ENCODE measurements at regions not wholly inside any gene's neighbourhood (a gene's known extent, or its start where the extent isn't known, plus 50 kb on each side); places are given as distances from the start of the nearest gene placed in this dataset.

DNA sequence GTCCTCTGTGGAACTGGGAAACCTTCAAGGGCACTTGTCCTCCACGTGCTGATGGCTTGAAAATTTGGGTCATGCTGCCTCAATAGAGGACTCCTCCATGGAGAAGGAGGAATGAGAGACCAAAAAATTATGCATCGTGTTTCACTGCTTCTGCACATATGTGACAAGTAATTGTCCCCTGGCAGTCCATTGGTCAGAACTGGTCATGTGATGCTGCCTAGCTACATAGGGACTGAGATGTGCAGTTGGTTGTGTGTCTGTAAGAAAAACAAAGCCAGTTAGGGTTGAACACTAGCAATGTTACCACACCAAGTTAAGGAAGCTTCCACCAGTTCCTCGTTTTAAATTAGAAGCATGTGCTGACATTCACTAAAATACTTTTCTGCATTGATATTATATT, 201.9 kb upstream of the ANKH start:
- no peak overlapping the region for H2AFZ ChIP-seq

DNA sequence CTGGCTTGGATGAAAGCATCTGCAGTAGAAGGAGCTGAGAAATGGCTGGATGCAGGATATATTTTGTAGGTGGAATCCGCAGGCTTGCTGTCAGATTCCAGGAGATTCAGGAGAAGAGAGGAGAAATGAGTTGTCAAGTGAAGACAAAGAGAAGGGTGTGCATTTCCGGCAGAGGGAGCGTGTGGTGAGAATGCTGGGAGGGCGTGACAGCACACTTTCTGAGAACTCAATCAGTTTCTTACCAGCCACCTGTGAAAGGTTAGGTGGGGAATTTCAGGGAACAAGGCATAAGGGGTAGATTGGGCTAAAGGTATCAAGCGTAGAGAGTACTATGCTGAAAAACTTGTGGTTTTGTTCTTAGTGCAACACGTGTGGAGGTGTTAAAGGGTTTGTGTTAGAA, 199.3 kb upstream of the ANKH start:
- no peak for TF ChIP-seq EZH2 (IDR thresholded peaks at IDR 0.05; ENCODE audit: borderline replicate concordance)
- no peak for TF ChIP-seq EZH2phosphoT487 (IDR thresholded peaks at IDR 0.05; ENCODE audit: low read depth, severe bottlenecking, unreplicated experiment)
- TF ChIP-seq, protein P1, sequence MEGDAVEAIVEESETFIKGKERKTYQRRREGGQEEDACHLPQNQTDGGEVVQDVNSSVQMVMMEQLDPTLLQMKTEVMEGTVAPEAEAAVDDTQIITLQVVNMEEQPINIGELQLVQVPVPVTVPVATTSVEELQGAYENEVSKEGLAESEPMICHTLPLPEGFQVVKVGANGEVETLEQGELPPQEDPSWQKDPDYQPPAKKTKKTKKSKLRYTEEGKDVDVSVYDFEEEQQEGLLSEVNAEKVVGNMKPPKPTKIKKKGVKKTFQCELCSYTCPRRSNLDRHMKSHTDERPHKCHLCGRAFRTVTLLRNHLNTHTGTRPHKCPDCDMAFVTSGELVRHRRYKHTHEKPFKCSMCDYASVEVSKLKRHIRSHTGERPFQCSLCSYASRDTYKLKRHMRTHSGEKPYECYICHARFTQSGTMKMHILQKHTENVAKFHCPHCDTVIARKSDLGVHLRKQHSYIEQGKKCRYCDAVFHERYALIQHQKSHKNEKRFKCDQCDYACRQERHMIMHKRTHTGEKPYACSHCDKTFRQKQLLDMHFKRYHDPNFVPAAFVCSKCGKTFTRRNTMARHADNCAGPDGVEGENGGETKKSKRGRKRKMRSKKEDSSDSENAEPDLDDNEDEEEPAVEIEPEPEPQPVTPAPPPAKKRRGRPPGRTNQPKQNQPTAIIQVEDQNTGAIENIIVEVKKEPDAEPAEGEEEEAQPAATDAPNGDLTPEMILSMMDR (IDR thresholded peaks at IDR 0.05; ENCODE audit: poor library complexity): no peak
- Histone ChIP-seq H3K4me2 (no peak overlapping the region), H3K9me2 (replicated peaks; ENCODE audit: insufficient read depth) (no peaks in the 10 kb centered on the region), H3K4me1 (ENCODE audit: insufficient read depth) (no peaks in the 10 kb centered on the region), H3K9me3 (ENCODE audit: low read depth) (no peaks in the 10 kb centered on the region), H3K4me3 (no peak overlapping the region), H4K20me1 (ENCODE audit: insufficient read depth, poor library complexity, severe bottlenecking) (no peaks in the 10 kb centered on the region), H2AFZ (no peak overlapping the region), H3K36me3 (replicated peaks; ENCODE audit: insufficient read depth, low read depth) (no peaks in the 10 kb centered on the region), H3K79me2 (no peaks in the 10 kb centered on the region), H3K27ac (no peak overlapping the region), H3K27me3 (no peaks in the 10 kb centered on the region)
- no peak for DNase-seq (ENCODE audit: low spot score)
- 88% methylated on average over 6 of the region's 6 CpGs for WGBS (ENCODE audit: low lambda C conversion rate, missing lambda C conversion rate)

More for the DNA sequence above, 201.9 kb upstream of the ANKH start:
- no peak overlapping the region for H3K4me2 ChIP-seq
- H3K9me3 ChIP-seq (ENCODE audit: low read depth): no peaks in the 10 kb centered on the region
- no peaks in the 10 kb centered on the region for H3K4me1 ChIP-seq (ENCODE audit: insufficient read depth)
- no peak overlapping the region for H3K27ac ChIP-seq
- no peaks in the 10 kb centered on the region for H3K9me2 ChIP-seq (replicated peaks; ENCODE audit: insufficient read depth)
- no peak for DNase-seq (ENCODE audit: low spot score)
- no peaks in the 10 kb centered on the region for H3K79me2 ChIP-seq
- H3K36me3 ChIP-seq (replicated peaks; ENCODE audit: insufficient read depth, low read depth): no peaks in the 10 kb centered on the region
- 87% methylated on average over 3 of the region's 3 CpGs for WGBS (ENCODE audit: low lambda C conversion rate, missing lambda C conversion rate)
- no peak overlapping the region for H3K4me3 ChIP-seq
- H4K20me1 ChIP-seq (ENCODE audit: insufficient read depth, poor library complexity, severe bottlenecking): no peaks in the 10 kb centered on the region
- TF ChIP-seq, protein P1 (IDR thresholded peaks at IDR 0.05; ENCODE audit: poor library complexity): no peak
- no peak for TF ChIP-seq EZH2 (IDR thresholded peaks at IDR 0.05; ENCODE audit: borderline replicate concordance)
- TF ChIP-seq EZH2phosphoT487 (IDR thresholded peaks at IDR 0.05; ENCODE audit: low read depth, severe bottlenecking, unreplicated experiment): no peak
- H3K27me3 ChIP-seq: no peaks in the 10 kb centered on the region

DNA sequence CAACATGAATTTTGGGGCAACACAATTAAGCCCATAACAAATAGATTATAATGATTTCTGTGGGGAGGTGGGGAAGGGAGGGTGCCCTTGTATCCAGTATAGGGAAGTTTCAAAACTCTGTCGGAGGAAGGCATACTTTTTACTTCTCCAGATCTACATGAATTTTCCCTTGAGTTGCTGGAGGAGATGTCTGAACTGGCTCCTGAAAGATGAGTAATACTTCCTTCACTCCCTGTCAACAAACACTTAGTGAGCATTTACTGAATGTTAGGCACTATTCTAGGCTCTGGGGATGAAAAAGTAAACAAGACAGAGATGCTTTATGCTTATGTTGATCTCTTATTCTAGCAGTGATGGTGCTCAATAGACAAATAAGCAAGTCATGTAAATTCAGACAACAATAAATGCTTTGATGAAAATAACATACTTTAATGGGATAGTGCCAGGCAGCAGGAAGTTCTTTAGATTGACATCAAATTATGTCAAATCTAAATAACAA, 197.9 kb upstream of the ANKH start:
- Histone ChIP-seq H3K4me1 (ENCODE audit: insufficient read depth) (no peaks in the 10 kb centered on the region), H3K4me3 (no peak overlapping the region), H3K36me3 (replicated peaks; ENCODE audit: insufficient read depth, low read depth) (no peaks in the 10 kb centered on the region), H3K9me2 (replicated peaks; ENCODE audit: insufficient read depth) (no peaks in the 10 kb centered on the region), H4K20me1 (ENCODE audit: insufficient read depth, poor library complexity, severe bottlenecking) (no peaks in the 10 kb centered on the region), H3K27ac (no peak overlapping the region), H3K79me2 (no peaks in the 10 kb centered on the region), H2AFZ (no peak overlapping the region), H3K4me2 (no peak overlapping the region), H3K27me3 (no peaks in the 10 kb centered on the region), H3K9me3 (ENCODE audit: low read depth) (no peaks in the 10 kb centered on the region)
- WGBS (ENCODE audit: low lambda C conversion rate, missing lambda C conversion rate): 85% methylated on average over 1 of the region's 1 CpG
- no peak for DNase-seq (ENCODE audit: low spot score)
- TF ChIP-seq EZH2phosphoT487 (IDR thresholded peaks at IDR 0.05; ENCODE audit: low read depth, severe bottlenecking, unreplicated experiment): no peak
- TF ChIP-seq, protein P1 (IDR thresholded peaks at IDR 0.05; ENCODE audit: poor library complexity): no peak

DNA sequence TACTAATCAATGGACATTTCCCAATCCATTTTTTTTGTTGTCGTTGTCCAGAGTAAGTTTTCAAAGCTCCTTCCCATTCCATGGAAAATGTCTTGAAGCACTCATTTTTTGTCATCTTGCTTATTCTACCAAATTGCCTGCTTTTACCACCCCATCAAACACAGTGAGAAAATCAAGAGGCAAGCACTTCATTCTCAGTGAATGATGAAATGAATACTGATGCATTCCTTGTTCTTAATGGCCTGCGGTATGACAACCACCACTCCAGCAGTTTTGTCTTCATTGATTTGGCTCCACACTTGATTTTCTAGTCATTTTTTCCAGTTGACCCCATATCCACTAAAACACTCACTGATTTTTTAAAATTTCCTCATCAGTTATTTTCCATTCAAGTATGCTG, 193.5 kb upstream of the ANKH start:
- H3K79me2 ChIP-seq: no peaks in the 10 kb centered on the region
- no peaks in the 10 kb centered on the region for H3K4me1 ChIP-seq (ENCODE audit: insufficient read depth)
- H3K4me2 ChIP-seq: no peak overlapping the region
- H3K4me3 ChIP-seq: no peak overlapping the region
- no peak overlapping the region for H3K27ac ChIP-seq
- TF ChIP-seq, protein P1 (IDR thresholded peaks at IDR 0.05; ENCODE audit: poor library complexity): no peak
- TF ChIP-seq EZH2 (IDR thresholded peaks at IDR 0.05; ENCODE audit: borderline replicate concordance) (no peak), EZH2phosphoT487 (IDR thresholded peaks at IDR 0.05; ENCODE audit: low read depth, severe bottlenecking, unreplicated experiment) (no peak)
- H4K20me1 ChIP-seq (ENCODE audit: insufficient read depth, poor library complexity, severe bottlenecking): no peaks in the 10 kb centered on the region
- 96% methylated on average over 2 of the region's 2 CpGs for WGBS (ENCODE audit: low lambda C conversion rate, missing lambda C conversion rate)
- DNase-seq (ENCODE audit: low spot score): no peak
- H3K36me3 ChIP-seq (replicated peaks; ENCODE audit: insufficient read depth, low read depth): no peaks in the 10 kb centered on the region
- no peaks in the 10 kb centered on the region for H3K9me2 ChIP-seq (replicated peaks; ENCODE audit: insufficient read depth)
- no peaks in the 10 kb centered on the region for H3K9me3 ChIP-seq (ENCODE audit: low read depth)
- H3K27me3 ChIP-seq: no peaks in the 10 kb centered on the region
- H2AFZ ChIP-seq: no peak overlapping the region
